NT2/D1 (cell line): ENCODE measurements at regions not wholly inside any gene's neighbourhood (a gene's known extent, or its start where the extent isn't known, plus 50 kb on each side); places are given as distances from the start of the nearest gene placed in this dataset.

ENCODE experiments used
- SUZ12 ChIP-seq: IDR thresholded peaks from 2 replicates; pipeline ENCODE4 v1.6.1; 2011; ENCODE audit not compliant: insufficient read length, insufficient read depth; ENCODE audit errors: extremely low read depth
- YY1 ChIP-seq: IDR thresholded peaks from 2 replicates; pipeline ENCODE4 v1.6.1; 2011; ENCODE audit not compliant: insufficient read length, insufficient read depth
- ZNF274 ChIP-seq: IDR thresholded peaks from 2 replicates; pipeline ENCODE4 v1.6.1; 2011; ENCODE audit warnings: mild to moderate bottlenecking, low read depth, low read length

GRCh38 chr10:131805696-131806095 is 95.1 kb upstream of the PPP2R2D start:
- TF ChIP-seq YY1 (no peak), ZNF274 (no peak), SUZ12 (no peak)
